T47D (cell line): ENCODE measurements at regions not wholly inside any gene's neighbourhood (a gene's known extent, or its start where the extent isn't known, plus 50 kb on each side); places are given as distances from the start of the nearest gene placed in this dataset.

ENCODE experiments used
- DNase-seq, 2 experiments: peaks; one replicate each; pipeline versions ENCODE4 v3.0.0 to v3.0.0-alpha.2; 2011 to 2012; ENCODE audit warnings: low read depth in 1 of 2, low spot score in 1 of 2
- JUND ChIP-seq: IDR thresholded peaks from 2 replicates; pipeline ENCODE4 v1.6.1; 2012; ENCODE audit warnings: low read depth
- in situ Hi-C: cut with HindIII; loops from 2 replicates; pipeline ENCODE4 v1.10.0; 2016; ENCODE audit warnings: low sequenced_read_pairs, low pct_unique_long_range_greater_than_20kb

DNA sequence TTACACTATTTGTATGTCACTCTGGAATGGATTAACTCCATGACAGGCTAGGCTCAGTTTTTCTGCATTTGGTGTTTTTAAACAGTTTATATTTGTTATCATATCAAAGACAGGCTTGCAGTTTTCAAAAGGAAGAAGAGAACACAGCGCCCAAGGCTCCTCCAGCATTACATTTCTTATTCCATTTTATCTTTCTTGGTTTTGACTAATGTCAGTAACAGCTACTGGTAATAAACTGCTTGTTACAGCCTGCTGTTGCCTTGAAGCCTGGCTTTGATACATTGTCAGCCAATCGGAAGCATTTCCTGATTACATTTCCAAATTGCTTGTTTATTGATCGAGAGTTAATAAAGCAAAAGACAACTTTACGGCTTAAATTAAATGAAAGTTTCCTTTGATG lies 166.0 kb upstream of the MDFIC start:
- no peak for DNase-seq
- in situ Hi-C loops, result no loop called here
- TF ChIP-seq JUND, result no peak

DNA sequence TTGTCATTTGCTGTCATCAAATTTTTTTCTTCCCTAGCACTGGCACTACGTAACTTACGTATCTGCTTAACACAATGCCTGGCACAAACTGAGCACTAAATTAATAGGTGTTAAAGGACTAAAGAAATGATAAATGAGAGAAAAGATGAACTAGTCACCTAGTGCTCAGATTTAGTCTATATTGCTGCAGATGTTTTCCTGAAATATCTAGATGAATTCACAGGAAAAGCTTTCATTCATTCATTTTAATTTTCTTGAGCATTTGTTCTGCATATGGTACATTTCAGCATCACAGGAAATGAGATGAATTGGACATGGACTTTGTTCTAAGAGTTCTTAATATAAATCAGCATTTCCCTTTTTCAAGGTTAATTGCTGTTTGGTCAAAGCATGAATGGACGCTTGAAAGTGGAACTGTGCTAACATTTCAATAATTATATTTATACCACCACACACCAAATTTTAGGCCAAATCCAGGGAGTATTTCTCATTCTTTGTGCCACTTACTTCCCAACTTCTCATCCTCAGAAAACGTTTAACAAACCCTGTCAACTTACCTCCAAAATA lies 163.2 kb upstream of the MDFIC start:
- TF ChIP-seq JUND, result no peak
- in situ Hi-C loops, result no loop called here

DNA sequence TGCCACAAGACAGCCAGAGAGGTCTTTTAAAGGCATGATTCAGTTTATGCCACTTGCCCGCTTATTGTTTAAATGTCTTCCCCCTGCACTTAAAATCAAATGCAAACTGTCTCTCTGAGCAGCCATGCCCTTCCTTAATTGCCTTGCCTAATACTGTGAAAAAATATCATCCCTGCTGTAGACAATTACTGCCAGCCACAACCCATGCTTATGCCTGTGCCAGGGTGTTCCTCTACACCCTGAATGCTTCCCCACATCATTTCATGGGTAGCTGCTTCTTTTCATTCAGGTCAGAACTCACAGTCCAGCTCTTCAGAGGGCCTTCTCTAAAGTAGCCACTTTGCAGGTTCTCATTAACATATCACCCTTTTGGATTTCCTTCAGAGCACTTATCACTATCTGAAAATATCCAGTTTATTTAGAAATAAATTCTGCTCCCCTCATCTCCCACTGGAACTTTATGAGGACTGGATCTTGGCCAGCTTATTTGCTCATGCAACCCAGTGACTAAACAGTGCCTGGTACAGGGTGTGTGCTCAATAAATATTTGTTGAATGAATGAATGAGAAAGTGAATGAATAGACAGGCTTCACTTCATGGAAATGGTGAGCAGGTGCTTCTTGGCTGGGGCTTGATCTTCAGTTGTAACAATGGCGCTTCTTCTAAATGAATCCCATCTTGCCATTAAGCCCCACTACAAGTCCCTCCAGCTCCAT lies 162.4 kb upstream of the MDFIC start:
- in situ Hi-C loops, result no loop called here
- no peak for DNase-seq
- no peak for TF ChIP-seq JUND

More for the DNA sequence above, 163.2 kb upstream of the MDFIC start:
- DNase-seq, result no peak

DNA sequence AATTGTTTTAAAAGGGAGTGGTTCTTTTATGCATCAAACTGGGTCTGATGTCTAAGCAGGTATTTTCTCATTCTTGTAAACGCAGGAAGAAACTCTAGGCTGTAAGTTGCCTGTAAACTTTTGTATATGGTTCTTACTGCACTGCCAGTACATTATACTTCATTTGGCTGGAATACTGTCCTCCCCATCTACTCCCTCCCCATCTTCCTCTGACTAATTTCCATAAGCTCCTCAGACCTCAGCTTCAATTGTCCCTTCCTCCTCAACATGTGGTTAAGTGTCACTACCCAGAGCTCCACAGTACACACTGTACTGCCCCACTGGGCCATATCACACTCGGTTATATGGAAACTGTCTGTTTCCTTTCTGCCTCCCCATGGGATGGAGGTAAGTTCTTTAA lies 161.4 kb upstream of the MDFIC start:
- no peak for DNase-seq
- no peak for TF ChIP-seq JUND
- in situ Hi-C loops, result no loop called here

DNA sequence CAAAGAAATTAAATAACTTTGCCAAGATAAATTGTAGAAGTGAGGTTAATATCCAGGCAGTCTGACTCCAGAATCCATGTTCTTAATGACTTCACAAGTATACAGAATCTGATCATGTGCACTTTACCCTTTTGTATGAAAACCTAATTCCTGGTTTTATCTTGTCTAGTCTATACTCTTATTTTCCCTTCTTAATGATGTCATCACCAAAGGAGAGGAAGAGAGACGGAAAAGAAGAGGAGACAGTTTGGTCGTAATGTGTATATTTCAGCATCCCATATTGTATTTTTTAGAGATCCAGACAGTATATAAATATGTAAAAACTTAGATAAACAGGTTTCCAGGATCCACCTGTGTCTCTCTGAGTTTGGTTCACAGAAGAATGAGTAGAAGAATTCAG lies 159.9 kb upstream of the MDFIC start:
- in situ Hi-C loops, result no loop called here
- DNase-seq, result no peak
- TF ChIP-seq JUND, result no peak

DNA sequence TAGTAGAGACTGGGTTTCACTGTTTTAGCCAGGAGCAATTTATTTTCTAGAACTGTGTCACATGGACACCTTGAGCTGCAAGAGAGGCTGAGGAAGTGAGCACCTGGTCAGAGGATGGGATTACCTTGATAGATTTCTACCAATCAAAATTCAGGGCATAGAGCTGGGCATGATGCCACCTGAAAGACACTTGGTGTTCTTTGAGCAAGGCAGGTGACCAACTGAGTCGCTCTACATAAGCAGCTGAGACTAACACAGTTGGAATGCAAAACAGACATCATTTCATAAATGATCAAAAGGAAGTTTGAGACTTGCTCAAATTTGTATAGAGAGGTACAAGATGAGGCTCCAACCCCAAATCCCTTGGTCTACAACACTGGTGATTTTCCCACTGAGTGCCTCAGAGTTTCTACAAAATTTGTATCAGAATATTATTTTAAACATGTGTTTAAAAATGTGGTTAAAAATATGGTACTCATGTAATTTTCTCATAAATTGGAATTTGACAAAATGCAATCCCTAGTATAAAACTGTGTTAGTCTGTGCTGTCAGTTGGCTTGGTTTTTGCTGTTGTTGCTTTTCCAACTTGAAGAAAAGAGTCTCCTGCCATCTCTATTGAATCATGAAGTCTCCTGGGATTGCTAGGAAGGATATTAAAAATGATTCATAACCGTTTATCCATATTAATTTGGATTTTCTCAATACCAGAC lies 156.4 kb upstream of the MDFIC start:
- no peak for DNase-seq
- no peak for TF ChIP-seq JUND
- in situ Hi-C loops, result no loop called here

DNA sequence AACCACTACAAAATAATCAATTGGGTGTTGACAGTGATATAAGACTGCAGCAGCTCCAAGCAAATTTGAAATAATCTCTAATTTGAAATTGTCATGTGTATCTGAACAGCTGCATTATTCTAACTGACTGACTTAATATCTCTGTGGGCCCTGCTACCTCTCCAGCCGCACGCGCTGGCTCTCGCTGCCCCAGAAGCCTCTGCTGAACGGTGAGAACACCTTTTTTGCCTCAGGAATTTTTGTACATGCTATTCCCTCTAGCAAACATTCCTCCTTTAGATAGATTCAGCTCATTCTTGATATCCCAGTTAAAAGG lies 155.9 kb upstream of the MDFIC start:
- no peak for DNase-seq
- in situ Hi-C loops, result no loop called here
- TF ChIP-seq JUND, result no peak

DNA sequence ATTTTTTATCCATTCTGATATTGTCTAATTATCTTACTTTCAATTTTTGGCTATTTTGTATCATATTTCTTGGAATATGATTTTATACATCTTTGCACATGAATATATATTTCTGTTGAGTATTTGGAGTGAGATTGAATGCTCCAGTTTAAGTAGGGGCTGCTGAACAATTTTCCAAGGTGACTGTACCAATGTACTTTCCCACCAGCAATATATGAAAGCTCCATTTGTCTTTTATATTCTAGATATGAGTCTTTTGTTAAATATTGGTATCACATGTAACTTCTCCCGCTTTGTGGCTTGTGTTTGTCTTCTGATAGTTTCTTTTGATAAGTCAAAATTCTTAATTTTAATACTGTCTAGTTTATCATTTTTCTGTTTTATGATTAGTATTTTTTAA lies 144.6 kb upstream of the MDFIC start:
- in situ Hi-C loops, result no loop called here
- no peak for DNase-seq
- TF ChIP-seq JUND, result no peak

DNA sequence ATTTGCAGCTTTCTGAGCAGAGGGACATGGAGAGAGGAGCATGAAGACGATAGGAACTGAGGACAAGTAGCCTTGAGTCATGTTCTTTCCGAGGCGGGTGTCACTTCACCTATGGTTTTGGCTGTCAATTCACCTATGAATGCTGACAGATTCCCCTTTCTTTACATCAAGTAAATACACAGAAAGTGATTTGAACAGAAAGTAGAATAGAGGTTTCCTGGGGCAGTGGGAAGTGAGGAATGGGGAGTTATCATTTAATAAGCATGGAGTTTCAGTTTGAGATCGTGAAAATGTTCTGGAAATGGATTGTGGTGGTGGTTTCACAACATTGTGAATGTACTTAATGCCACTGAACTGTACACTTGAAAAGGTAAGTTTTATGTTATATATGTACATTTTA lies 138.4 kb upstream of the MDFIC start:
- no peak for DNase-seq
- in situ Hi-C loops, result no loop called here
- TF ChIP-seq JUND, result no peak

DNA sequence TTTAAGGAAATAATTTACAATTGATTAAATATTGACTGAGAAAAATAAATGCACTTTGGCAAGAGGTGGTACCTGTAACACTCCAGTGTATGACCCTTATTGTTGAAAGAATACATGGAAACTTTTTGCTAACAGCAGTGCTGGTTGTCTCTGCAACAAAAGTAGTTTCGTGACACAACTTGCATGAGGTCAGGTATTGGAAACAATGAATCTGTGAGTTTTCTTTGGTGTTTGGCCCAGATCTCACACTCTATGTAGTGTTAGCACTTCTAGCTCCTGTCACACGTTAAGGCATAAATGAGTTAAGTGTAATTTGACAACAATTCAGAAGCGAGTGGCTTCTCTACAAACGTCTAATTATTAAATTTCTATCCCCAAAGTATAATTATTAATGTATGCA lies 137.7 kb upstream of the MDFIC start:
- no peak for TF ChIP-seq JUND
- DNase-seq, result no peak
- in situ Hi-C loops, result no loop called here

DNA sequence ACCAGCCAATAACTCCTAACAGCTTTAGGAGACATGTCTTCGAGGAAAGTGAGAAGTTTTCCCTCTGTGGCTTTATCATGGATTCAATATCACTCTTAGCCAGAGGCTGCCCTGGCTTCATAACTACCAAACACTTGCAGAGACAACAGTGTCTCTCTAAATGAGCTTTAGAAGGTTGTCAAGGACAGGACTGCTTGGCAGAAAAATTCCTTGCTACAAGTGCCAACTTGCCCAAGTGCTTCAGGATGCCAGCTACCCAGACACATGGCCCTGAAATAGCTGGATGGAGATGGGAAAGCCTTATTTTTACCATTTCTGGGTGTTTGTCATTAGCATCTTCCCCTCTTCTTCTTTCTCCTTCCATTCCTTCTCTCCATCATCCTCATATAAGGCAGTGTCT lies 137.1 kb upstream of the MDFIC start:
- DNase-seq, result peak in 1 of 2 experiments; percentile 5
- no peak for TF ChIP-seq JUND
- in situ Hi-C loops, result no loop called here

DNA sequence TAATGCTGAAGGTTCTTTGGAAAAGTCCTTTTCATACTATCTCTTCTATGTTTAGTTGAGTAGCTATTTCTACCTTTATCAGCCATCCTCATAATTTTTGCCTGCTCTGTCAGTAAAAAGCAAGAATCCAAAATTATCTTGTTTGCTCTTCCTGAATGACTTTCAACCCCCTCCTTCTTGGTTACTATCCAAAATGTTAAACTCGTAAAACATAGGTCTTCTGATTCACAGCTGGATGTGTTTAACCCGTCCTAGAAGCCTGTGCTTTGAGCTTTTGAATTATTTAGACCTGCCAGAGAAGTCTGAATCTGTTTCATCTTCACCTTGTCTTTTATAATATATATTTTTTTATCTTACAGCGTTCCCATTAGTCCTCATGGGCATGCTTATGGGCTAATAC lies 136.4 kb upstream of the MDFIC start:
- TF ChIP-seq JUND, result no peak
- in situ Hi-C loops, result no loop called here
- no peak for DNase-seq

DNA sequence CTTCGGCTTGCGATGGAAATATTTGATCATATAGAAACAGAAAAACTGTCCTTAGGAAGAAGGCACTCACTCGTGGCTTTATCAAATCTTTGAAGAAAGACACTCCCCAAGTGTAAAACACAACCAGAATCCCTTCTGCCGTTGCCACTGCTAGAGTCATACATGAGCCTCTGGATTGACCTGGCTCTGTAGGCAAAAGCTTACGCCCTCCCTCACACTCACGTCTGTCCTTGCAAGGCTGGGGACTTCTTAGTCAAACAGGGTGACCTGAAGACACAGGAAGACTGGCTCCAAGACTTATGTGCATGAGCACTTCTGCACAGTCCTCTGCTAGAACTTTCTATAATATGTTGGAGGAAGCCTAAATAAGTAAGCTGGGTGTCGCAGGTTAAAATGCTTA lies 135.4 kb upstream of the MDFIC start:
- TF ChIP-seq JUND, result no peak
- in situ Hi-C loops, result no loop called here
- no peak for DNase-seq
